DLD1 (cell line): ENCODE measurements at regions not wholly inside any gene's neighbourhood (a gene's known extent, or its start where the extent isn't known, plus 50 kb on each side); places are given as distances from the start of the nearest gene placed in this dataset.

Source experiments
- in situ Hi-C: cut with HindIII; loops from 2 replicates; pipeline ENCODE4 v1.10.0; 2017; ENCODE audit warnings: low sequenced_read_pairs

- in situ Hi-C loops = no loop called here
Measured at GRCh38 chr1:186620566-186621350, 59.5 kb downstream of the PTGS2 start.

- in situ Hi-C loops = no loop called here
Measured at GRCh38 chr1:186618401-186619170, 61.6 kb downstream of the PTGS2 start.

- in situ Hi-C loops = no loop called here
Measured at GRCh38 chr1:186617926-186618325, 62.3 kb downstream of the PTGS2 start.

- in situ Hi-C loops = no loop called here
Measured at GRCh38 chr1:186616511-186616910, 63.7 kb downstream of the PTGS2 start.

GRCh38 chr1:186615332-186615731 lies 64.9 kb downstream of the PTGS2 start:
- in situ Hi-C loops = no loop called here

GRCh38 chr1:186611156-186611555 lies 69.1 kb downstream of the PTGS2 start:
- in situ Hi-C loops = no loop called here

GRCh38 chr1:186609183-186609582 lies 71.0 kb downstream of the PTGS2 start:
- in situ Hi-C loops = loop anchor here (5.0 kb wide), 1 partner anchor 43 kb away; no protein-coding TSS in a partner anchor

- in situ Hi-C loops = loop anchor here (5.0 kb wide), 1 partner anchor 46 kb away; no protein-coding TSS in a partner anchor
Measured at GRCh38 chr1:186605762-186606350, 74.4 kb downstream of the PTGS2 start.

GRCh38 chr1:186595969-186596368 lies 84.3 kb downstream of the PTGS2 start:
- in situ Hi-C loops = no loop called here

- in situ Hi-C loops = no loop called here
Measured at GRCh38 chr1:186578325-186579016, 101.8 kb downstream of the PTGS2 start.

GRCh38 chr1:186577633-186578032 lies 102.6 kb downstream of the PTGS2 start:
- in situ Hi-C loops = no loop called here

GRCh38 chr1:186577216-186577615 lies 103.0 kb downstream of the PTGS2 start:
- in situ Hi-C loops = no loop called here

GRCh38 chr1:186575348-186575747 lies 104.9 kb downstream of the PTGS2 start:
- in situ Hi-C loops = no loop called here

- in situ Hi-C loops = no loop called here
Measured at GRCh38 chr1:186574926-186575325, 105.3 kb downstream of the PTGS2 start.

GRCh38 chr1:186572509-186572908 lies 107.7 kb downstream of the PTGS2 start:
- in situ Hi-C loops = no loop called here

- in situ Hi-C loops = no loop called here
Measured at GRCh38 chr1:186571771-186572170, 108.5 kb downstream of the PTGS2 start.

- in situ Hi-C loops = no loop called here
Measured at GRCh38 chr1:186569856-186570255, 108.9 kb upstream of the PDC start.

- in situ Hi-C loops = no loop called here
Measured at GRCh38 chr1:186568221-186568620, 107.3 kb upstream of the PDC start.

- in situ Hi-C loops = no loop called here
Measured at GRCh38 chr1:186566140-186566855, 105.4 kb upstream of the PDC start.

GRCh38 chr1:186564582-186564981 lies 103.7 kb upstream of the PDC start:
- in situ Hi-C loops = no loop called here
